ENCODE measurements at regions not wholly inside any gene's neighbourhood (a gene's known extent, or its start where the extent isn't known, plus 50 kb on each side); places are given as distances from the start of the nearest gene placed in this dataset.

- no peak for DNase-seq
These were observed 63.5 kb downstream of the DNTTIP2 start for GRCh38 chr1:93815366-93816110.

- no peak for DNase-seq
These were observed 64.1 kb downstream of the DNTTIP2 start for GRCh38 chr1:93814795-93815340.

- DNase-seq: peak; percentile 57
These were observed 64.8 kb downstream of the DNTTIP2 start for GRCh38 chr1:93814059-93814794.

- DNase-seq: no peak
These were observed 65.9 kb downstream of the DNTTIP2 start for GRCh38 chr1:93813076-93813475.

- no peak for DNase-seq
These were observed 67.5 kb downstream of the DNTTIP2 start for GRCh38 chr1:93811326-93812065.

GRCh38 chr1:93810316-93810715 lies 68.7 kb downstream of the DNTTIP2 start:
- DNase-seq: no peak

GRCh38 chr1:93808871-93809270 lies 70.1 kb downstream of the DNTTIP2 start:
- no peak for DNase-seq

GRCh38 chr1:93807311-93807930 lies 71.6 kb downstream of the DNTTIP2 start:
- no peak for DNase-seq

GRCh38 chr1:93805027-93805610 lies 73.9 kb downstream of the DNTTIP2 start:
- DNase-seq: no peak

GRCh38 chr1:93804412-93804811 lies 74.6 kb downstream of the DNTTIP2 start:
- no peak for DNase-seq

- DNase-seq: no peak
These were observed 77.5 kb downstream of the DNTTIP2 start for GRCh38 chr1:93801471-93801870.

GRCh38 chr1:93800856-93801255 lies 78.2 kb downstream of the DNTTIP2 start:
- DNase-seq: no peak

- no peak for DNase-seq
These were observed 80.7 kb downstream of the DNTTIP2 start for GRCh38 chr1:93798291-93798690.

GRCh38 chr1:93784538-93784937 lies 94.5 kb downstream of the DNTTIP2 start:
- no peak for DNase-seq

GRCh38 chr1:93783876-93784275 lies 95.1 kb downstream of the DNTTIP2 start:
- DNase-seq: no peak

- no peak for DNase-seq
These were observed 98.0 kb upstream of the BCAR3 start for GRCh38 chr1:93779540-93780165.

GRCh38 chr1:93778457-93778856 lies 96.8 kb upstream of the BCAR3 start:
- DNase-seq: no peak

GRCh38 chr1:93777255-93777654 lies 95.6 kb upstream of the BCAR3 start:
- DNase-seq: no peak

- no peak for DNase-seq
These were observed 95.1 kb upstream of the BCAR3 start for GRCh38 chr1:93776728-93777127.

- DNase-seq: no peak
These were observed 93.6 kb upstream of the BCAR3 start for GRCh38 chr1:93775224-93775623.

- DNase-seq: no peak
These were observed 93.1 kb upstream of the BCAR3 start for GRCh38 chr1:93774707-93775106.
